ENCODE measurements at regions not wholly inside any gene's neighbourhood (a gene's known extent, or its start where the extent isn't known, plus 50 kb on each side); places are given as distances from the start of the nearest gene placed in this dataset.

DNA sequence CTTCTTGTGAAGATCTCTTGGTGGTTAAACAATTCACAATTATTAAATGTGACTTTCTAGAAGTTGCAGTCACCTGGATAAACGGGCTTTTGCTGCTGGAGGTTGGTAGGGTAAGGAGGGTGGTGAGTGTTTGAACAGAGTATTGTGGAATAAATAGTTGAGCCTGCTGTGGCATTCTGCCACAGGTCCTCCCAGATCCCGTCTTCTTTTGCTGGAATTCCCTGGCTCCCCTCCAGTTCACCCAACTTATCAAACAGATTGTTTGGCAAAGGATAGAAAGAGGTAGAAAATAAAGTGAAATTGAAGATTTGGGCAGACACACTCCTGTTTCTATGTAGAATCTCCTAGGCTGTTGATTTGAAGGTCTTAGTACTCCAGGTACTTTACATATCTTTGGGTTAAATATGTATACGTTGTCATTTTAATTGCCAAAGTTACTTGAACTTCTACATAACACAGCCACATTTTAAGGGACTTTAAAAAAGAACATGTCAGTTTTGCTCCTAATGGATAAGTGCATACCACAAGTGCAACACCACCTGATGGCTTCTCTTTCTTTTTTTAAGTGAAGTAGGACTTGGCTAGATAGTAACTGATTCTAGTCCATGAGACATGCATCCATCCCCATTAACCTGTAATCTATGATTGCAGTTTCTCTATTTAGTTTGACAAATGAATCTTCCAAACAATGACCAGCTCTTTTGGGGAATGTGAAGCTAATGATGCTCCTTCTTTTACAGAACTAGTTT, 83.0 kb downstream of the ARL4A start:
- TF ChIP-seq EZH2phosphoT487 (IDR thresholded peaks at IDR 0.05; ENCODE audit: insufficient read depth, low read depth) (no peak), EZH2 (IDR thresholded peaks at IDR 0.05; ENCODE audit: insufficient read depth, poor library complexity, severe bottlenecking) (no peak)
- no peaks in the 10 kb centered on the region for H3K79me2 ChIP-seq (ENCODE audit: insufficient read depth)
- H2AFZ ChIP-seq = peak overlapping the region; percentile 78; the same call in 1 of the 2 replicates
- H3K4me1 ChIP-seq (ENCODE audit: insufficient read depth) = peaks cover 39% of the 10 kb centered on the region
- 23 to 24% methylated on average over 3 of the region's 3 CpGs for WGBS, 2 experiments (ENCODE audit: low coverage in 1 of 2, low lambda C conversion rate in 2 of 2, missing lambda C conversion rate in 2 of 2)
- H3K36me3 ChIP-seq (ENCODE audit: low read depth) = no peaks in the 10 kb centered on the region
- H3K9me3 ChIP-seq (ENCODE audit: low read depth) = no peaks in the 10 kb centered on the region
- no peak overlapping the region for H3K4me3 ChIP-seq
- in situ Hi-C loops (cut with MboI) = no loop called here
- 0 out of 2 replicates have a peak, but pooled peaks cover 14% of the 10 kb centered on the region for H3F3A ChIP-seq (ENCODE audit: insufficient read depth)
- H3K4me2 ChIP-seq (ENCODE audit: unreplicated experiment) = no peak overlapping the region
- H3K27ac ChIP-seq = no peak overlapping the region
- no peak for DNase-seq
- no peak overlapping the region for H3K9ac ChIP-seq
- no peaks in the 10 kb centered on the region for H4K20me1 ChIP-seq (ENCODE audit: insufficient read depth)
- no peaks in the 10 kb centered on the region for H3K9me2 ChIP-seq (ENCODE audit: insufficient read depth)
- H3K27me3 ChIP-seq (replicated peaks; ENCODE audit: insufficient read depth) = no peaks in the 10 kb centered on the region

GRCh38 chr7:12771378-12771877, 84.0 kb downstream of the ARL4A start:
- Histone ChIP-seq H3K79me2 (ENCODE audit: insufficient read depth) (no peaks in the 10 kb centered on the region), H3K4me2 (ENCODE audit: unreplicated experiment) (peak overlapping the region; percentile 64), H3K27ac (no peak overlapping the region), H3K9me3 (ENCODE audit: low read depth) (no peaks in the 10 kb centered on the region), H3K36me3 (ENCODE audit: low read depth) (no peaks in the 10 kb centered on the region), H3K9ac (no peak overlapping the region), H3F3A (ENCODE audit: insufficient read depth) (0 out of 2 replicates have a peak, but pooled peaks cover 6% of the 10 kb centered on the region), H3K4me1 (ENCODE audit: insufficient read depth) (peaks cover 28% of the 10 kb centered on the region), H2AFZ (peak overlapping the region; percentile 78), H3K9me2 (ENCODE audit: insufficient read depth) (no peaks in the 10 kb centered on the region), H3K27me3 (replicated peaks; ENCODE audit: insufficient read depth) (no peaks in the 10 kb centered on the region), H4K20me1 (ENCODE audit: insufficient read depth) (no peaks in the 10 kb centered on the region), H3K4me3 (peak overlapping the region; percentile 55)
- TF ChIP-seq EZH2phosphoT487 (IDR thresholded peaks at IDR 0.05; ENCODE audit: insufficient read depth, low read depth) (no peak), EZH2 (IDR thresholded peaks at IDR 0.05; ENCODE audit: insufficient read depth, poor library complexity, severe bottlenecking) (no peak)
- in situ Hi-C loops (cut with MboI) = no loop called here
- peak; percentile 33 for DNase-seq
- 5 to 7% methylated on average over 7 of the region's 7 CpGs for WGBS, 2 experiments (ENCODE audit: low coverage in 1 of 2, low lambda C conversion rate in 2 of 2, missing lambda C conversion rate in 2 of 2)

GRCh38 chr7:12772768-12773167, 85.3 kb downstream of the ARL4A start:
- H3K4me1 ChIP-seq (ENCODE audit: insufficient read depth) = peaks cover 27% of the 10 kb centered on the region

GRCh38 chr7:12777257-12777656, 89.8 kb downstream of the ARL4A start:
- Histone ChIP-seq H2AFZ (no peak overlapping the region), H3K9me3 (ENCODE audit: low read depth) (no peaks in the 10 kb centered on the region), H3K4me3 (no peak overlapping the region), H3K27me3 (replicated peaks; ENCODE audit: insufficient read depth) (no peaks in the 10 kb centered on the region), H3K9me2 (ENCODE audit: insufficient read depth) (no peaks in the 10 kb centered on the region), H3K4me1 (ENCODE audit: insufficient read depth) (no peaks in the 10 kb centered on the region), H3K79me2 (ENCODE audit: insufficient read depth) (no peaks in the 10 kb centered on the region), H4K20me1 (ENCODE audit: insufficient read depth) (no peaks in the 10 kb centered on the region), H3K9ac (no peak overlapping the region), H3K4me2 (ENCODE audit: unreplicated experiment) (no peak overlapping the region), H3F3A (ENCODE audit: insufficient read depth) (no peaks in the 10 kb centered on the region), H3K36me3 (ENCODE audit: low read depth) (no peaks in the 10 kb centered on the region), H3K27ac (no peak overlapping the region)
- TF ChIP-seq EZH2 (IDR thresholded peaks at IDR 0.05; ENCODE audit: insufficient read depth, poor library complexity, severe bottlenecking) = no peak
- TF ChIP-seq EZH2phosphoT487 (IDR thresholded peaks at IDR 0.05; ENCODE audit: insufficient read depth, low read depth) = no peak
- in situ Hi-C loops (cut with MboI) = no loop called here
- no peak for DNase-seq
- 71 to 80% methylated on average over 2 of the region's 2 CpGs for WGBS, 2 experiments (ENCODE audit: low coverage in 1 of 2, low lambda C conversion rate in 2 of 2, missing lambda C conversion rate in 2 of 2)

More at GRCh38 chr7:12772768-12773167, 85.3 kb downstream of the ARL4A start:
- no peaks in the 10 kb centered on the region for H4K20me1 ChIP-seq (ENCODE audit: insufficient read depth)
- no peaks in the 10 kb centered on the region for H3K27me3 ChIP-seq (replicated peaks; ENCODE audit: insufficient read depth)
- H3K9me3 ChIP-seq (ENCODE audit: low read depth) = no peaks in the 10 kb centered on the region
- 0 out of 2 replicates have a peak, but pooled peaks cover 6% of the 10 kb centered on the region for H3F3A ChIP-seq (ENCODE audit: insufficient read depth)
- no peak overlapping the region for H3K4me3 ChIP-seq
- H3K9me2 ChIP-seq (ENCODE audit: insufficient read depth) = no peaks in the 10 kb centered on the region
- H3K36me3 ChIP-seq (ENCODE audit: low read depth) = no peaks in the 10 kb centered on the region
- 95 to 96% methylated on average over 4 of the region's 4 CpGs for WGBS, 2 experiments (ENCODE audit: low coverage in 1 of 2, low lambda C conversion rate in 2 of 2, missing lambda C conversion rate in 2 of 2)
- H3K27ac ChIP-seq = no peak overlapping the region
- H3K79me2 ChIP-seq (ENCODE audit: insufficient read depth) = no peaks in the 10 kb centered on the region
- no peak overlapping the region for H3K9ac ChIP-seq
- H3K4me2 ChIP-seq (ENCODE audit: unreplicated experiment) = no peak overlapping the region
- TF ChIP-seq EZH2 (IDR thresholded peaks at IDR 0.05; ENCODE audit: insufficient read depth, poor library complexity, severe bottlenecking) = no peak
- TF ChIP-seq EZH2phosphoT487 (IDR thresholded peaks at IDR 0.05; ENCODE audit: insufficient read depth, low read depth) = no peak
- in situ Hi-C loops (cut with MboI) = no loop called here
- H2AFZ ChIP-seq = 0 out of 2 replicates have a peak overlapping the region, but pooled peaks have one; percentile 78
- DNase-seq = no peak

Measured in GM23248 (cell line).